ENCODE measurements at regions not wholly inside any gene's neighbourhood (a gene's known extent, or its start where the extent isn't known, plus 50 kb on each side); places are given as distances from the start of the nearest gene placed in this dataset.
A peak's percentile ranks its signal among the peaks of the same experiment; 100 is the strongest.

- no peak for DNase-seq (ENCODE audit: low spot score)
These were observed 96.1 kb upstream of the PLXNA4 start for GRCh38 chr7:132672200-132672990.

DNA sequence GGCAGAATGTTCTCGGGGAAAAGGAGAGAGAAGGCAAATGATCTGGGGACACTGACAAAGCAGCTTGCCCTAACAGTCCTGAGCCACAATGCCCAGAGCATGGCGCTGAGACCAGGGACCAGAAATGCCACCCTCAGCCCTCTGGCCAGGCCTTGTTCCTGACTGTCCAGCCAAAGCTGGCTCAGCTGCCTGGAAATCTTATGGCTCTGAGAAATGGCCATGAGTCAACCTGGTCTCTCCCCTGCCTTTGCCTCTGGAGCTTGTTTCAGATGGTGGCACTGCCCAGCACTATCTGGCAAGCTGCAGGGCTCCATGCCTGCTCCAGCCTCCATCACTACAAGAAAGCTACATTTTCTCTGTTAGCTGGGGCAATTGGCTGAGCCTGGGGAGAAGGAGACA is 90.5 kb upstream of the PLXNA4 start:
- no peak for DNase-seq (ENCODE audit: low spot score)

DNA sequence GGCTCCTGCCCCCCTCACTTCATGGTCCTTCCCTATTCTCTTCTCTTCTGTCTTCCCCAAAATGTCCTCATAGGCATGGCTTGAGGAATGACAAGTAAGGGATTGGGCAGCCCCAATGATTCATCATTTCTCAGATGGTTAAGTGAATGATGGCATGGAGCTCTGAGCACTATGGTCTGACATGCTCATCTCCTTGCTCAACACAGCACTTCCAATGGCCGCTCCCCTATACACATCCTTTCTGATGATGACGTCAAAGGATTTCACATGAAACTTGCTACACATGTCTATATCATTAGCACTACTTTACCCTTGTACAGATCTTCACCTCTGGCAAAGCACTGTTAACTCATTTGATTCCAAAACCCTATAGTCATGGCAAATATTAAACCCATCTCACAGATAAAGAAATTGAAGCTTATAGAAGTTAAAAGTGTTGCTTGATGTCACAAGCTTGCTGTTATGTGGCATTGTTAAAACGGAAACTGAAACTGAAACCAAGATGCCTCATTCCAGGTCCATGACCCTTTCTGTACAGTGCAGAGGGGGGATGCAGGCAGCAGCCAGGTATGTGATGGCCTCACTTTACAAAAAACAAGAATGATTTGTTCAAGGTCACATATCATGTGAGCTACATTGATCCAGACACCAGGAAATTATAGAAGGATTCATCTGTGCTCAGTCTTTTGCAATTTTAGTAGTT is 90.0 kb upstream of the PLXNA4 start:
- DNase-seq (ENCODE audit: low spot score), result peak; percentile 34

DNA sequence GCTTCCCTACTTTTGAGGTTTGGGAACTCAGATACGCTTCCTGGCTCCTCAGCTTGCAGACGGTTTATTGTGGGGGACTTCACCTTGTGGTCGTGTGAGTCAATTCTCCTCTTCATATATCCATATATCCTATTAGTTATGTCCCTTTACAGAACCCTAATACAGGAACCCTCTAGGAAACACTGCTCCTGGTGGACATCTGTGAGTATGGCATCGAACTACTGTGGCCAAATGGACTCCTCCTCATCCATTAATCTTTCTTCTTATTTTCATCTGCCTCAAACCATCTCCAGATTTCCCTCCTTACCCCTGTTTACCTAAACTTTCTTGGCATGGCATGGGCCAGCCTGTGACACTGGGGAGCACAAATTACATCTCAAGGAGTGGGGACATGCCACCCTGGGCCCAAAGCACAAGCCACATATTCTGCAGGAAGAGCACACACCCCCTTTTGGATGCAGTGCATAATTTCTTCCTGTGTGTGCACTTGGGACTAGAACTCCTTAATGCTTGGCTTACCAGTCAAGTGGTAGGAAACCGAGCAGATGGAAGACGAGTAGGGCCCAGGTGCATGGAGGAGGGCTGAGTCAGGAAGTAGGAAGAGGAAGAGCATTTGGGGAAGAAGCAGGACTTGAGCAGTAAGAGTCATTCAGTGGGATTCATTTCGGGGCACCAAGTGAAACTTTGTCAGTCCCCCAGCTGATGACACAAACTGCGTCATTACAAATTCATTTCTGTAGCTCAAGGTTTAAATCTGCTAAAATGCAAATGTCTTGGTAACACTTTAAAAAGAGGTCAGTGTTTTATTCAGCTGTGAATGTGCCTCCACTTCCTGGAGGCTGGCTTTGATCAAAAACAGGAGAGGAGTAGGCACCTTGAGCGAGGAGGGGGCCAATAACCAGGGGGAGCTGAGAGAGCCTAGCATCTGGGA is 80.8 kb upstream of the PLXNA4 start:
- no peak for DNase-seq (ENCODE audit: low spot score)

GRCh38 chr7:132656341-132656740 is 80.1 kb upstream of the PLXNA4 start:
- DNase-seq (ENCODE audit: low spot score), result no peak

DNA sequence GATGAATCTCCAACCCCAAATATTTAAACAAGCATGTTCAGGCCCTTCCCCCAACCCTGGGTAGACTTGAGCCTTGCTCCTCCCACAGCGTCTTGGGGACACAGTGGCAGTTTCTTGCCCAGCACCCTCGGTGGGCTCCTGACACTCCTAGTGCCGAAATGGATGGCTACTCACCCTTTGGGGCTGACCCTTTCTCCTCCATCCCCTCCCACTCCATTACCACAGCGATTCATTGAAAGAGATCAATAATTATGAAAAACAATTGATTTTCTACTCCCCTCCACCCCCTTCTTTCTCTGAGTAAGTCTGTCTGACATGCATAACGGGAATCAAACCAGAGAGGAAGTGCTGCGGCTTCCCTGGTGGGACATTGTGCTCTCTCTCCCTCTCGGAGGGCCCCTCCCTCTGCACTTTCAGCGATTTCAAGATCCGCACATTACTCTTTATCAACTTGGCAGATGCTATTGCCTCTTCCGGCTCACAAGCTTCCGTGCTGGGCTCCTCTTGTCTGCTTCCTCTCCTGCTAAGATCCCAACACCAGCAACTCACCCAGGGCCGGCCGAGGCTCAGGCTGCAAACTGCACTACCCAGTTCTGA is 79.0 kb upstream of the PLXNA4 start:
- no peak for DNase-seq (ENCODE audit: low spot score)

- DNase-seq (ENCODE audit: low spot score), result no peak
These were observed 77.9 kb upstream of the PLXNA4 start for GRCh38 chr7:132654150-132654549.

GRCh38 chr7:132653366-132653930 is 77.2 kb upstream of the PLXNA4 start:
- DNase-seq (ENCODE audit: low spot score), result no peak

GRCh38 chr7:132652507-132652906 is 76.2 kb upstream of the PLXNA4 start:
- DNase-seq (ENCODE audit: low spot score), result no peak

- peak; percentile 86 for DNase-seq (ENCODE audit: low spot score)
These were observed 74.2 kb upstream of the PLXNA4 start for GRCh38 chr7:132650498-132650897.

GRCh38 chr7:132647311-132647710 is 71.0 kb upstream of the PLXNA4 start:
- no peak for DNase-seq (ENCODE audit: low spot score)

DNA sequence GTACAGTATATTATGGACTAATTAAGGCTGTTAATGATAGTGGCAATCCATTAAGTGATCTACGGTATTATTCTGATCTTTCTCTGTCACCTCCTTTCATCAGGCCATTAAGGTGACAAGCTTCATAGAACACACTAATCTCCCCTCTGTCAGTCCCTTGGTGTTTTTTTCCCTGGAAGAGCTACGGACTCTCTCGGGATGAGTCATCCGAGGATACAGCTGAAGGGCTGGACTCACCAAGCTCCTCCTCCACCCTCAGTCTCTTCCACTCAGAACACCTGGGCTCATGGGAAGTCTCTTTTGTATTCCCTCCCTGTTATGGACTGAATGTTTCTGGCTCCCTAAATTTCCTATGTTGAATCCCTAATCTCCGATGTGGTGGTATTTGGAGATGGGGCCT is 69.8 kb upstream of the PLXNA4 start:
- DNase-seq (ENCODE audit: low spot score), result peak; percentile 21

GRCh38 chr7:132643302-132643701 is 67.0 kb upstream of the PLXNA4 start:
- DNase-seq (ENCODE audit: low spot score), result no peak

- DNase-seq (ENCODE audit: low spot score), result no peak
These were observed 65.0 kb upstream of the PLXNA4 start for GRCh38 chr7:132641238-132641637.

DNA sequence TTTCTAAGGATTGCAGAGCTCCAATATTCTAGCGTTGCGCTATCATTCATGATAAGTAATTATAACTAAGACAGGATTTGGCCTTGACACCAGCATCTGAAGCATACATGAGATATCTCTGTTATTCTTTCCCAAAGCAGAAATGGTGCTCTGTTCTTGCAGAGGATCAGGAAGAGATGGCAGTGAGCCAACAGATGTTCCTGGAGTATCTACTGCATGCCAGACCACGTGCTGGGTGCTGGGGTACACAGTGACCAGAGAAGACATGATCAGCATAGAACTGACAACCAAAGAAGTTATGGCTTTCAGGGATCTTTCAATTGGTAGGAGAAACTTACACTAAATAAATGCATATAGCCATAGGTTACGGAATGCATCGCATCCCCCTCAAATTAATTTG is 63.7 kb upstream of the PLXNA4 start:
- DNase-seq (ENCODE audit: low spot score), result no peak

DNA sequence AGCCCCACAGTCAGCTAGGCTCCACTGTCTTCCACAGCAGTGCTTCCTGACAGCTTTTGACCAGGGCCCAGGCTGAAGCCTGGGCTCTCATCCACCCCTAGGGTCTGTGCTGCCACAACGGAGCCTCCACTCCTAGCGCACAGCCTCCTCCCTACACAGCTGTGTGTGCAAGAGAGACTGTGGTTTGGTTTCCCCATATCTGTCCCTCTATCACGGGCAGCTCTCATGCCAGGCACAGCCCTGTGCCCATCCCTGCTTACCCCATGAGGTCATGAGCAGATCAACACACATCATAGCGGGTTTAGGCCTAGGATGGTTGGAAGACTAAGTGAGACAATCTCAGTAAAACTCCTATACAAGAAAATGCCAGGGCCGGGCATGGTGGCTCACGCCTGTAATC is 61.7 kb upstream of the PLXNA4 start:
- no peak for DNase-seq (ENCODE audit: low spot score)

DNA sequence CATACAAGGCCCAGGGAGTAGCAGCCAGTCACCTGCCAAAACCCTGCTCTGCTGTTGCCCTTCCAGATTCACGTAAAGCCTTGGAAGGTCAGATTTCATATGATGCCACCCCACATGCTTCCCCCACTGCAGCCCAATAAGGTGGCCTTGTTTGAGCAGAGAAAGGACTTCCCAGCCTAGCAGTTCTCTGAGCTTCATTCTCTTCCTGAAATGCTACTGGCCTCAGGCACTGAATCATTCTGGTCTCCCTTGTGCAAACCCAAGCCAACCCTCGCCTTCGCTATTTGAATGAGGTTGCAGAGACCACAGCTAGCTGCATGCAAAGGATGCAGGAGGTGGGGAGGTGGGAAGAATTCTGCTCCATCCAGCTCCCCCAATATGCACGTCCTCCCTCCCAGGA is 60.3 kb upstream of the PLXNA4 start:
- no peak for DNase-seq (ENCODE audit: low spot score)

DNA sequence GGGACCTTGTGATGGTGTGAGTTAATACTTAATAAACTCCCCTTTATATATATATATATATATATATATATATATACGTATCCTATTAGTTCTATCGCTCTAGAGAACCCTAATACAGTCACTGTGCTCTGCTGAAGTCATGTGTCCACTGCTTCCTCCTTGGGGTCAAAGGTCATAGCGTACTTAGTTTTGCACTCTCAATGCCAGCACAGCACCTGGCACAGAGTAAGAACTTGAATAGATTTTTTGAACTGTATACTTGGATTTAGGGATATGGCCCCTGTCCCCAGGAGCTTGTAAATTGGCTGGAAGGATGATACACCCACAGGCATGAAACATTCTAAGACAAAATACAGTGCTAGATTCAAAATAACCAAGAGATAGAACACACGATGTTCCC is 58.9 kb upstream of the PLXNA4 start:
- no peak for DNase-seq (ENCODE audit: low spot score)

GRCh38 chr7:132630834-132631233 is 54.6 kb upstream of the PLXNA4 start:
- no peak for DNase-seq (ENCODE audit: low spot score)

All from H4 (cell line).